GM18909 (cell line): ENCODE measurements at regions not wholly inside any gene's neighbourhood (a gene's known extent, or its start where the extent isn't known, plus 50 kb on each side); places are given as distances from the start of the nearest gene placed in this dataset.
"Not testable (repeated sequence)": the region's sequence is repeated elsewhere in the genome, so short reads cannot be mapped to it uniquely, and the experiment has no call there.

Experiments used
- ATAC-seq: cut with Tn5 transposase; IDR thresholded peaks from one replicate; pipeline ENCODE4 v1.9.1; 2021; ENCODE audit warnings: mild to moderate bottlenecking; ENCODE audit not compliant: unreplicated experiment, poor library complexity

GRCh38 chr5:9774472-9775079 is 144.4 kb upstream of the TAS2R1 start:
- no peak for ATAC-seq

- ATAC-seq, result no peak
These were observed 140.9 kb upstream of the TAS2R1 start for GRCh38 chr5:9771079-9771478.

GRCh38 chr5:9766581-9766980 is 136.4 kb upstream of the TAS2R1 start:
- ATAC-seq, result no peak

GRCh38 chr5:9765419-9766140 is 135.4 kb upstream of the TAS2R1 start:
- ATAC-seq, result no peak

GRCh38 chr5:9761706-9762105 is 131.6 kb upstream of the TAS2R1 start:
- no peak for ATAC-seq

GRCh38 chr5:9752670-9753069 is 122.5 kb upstream of the TAS2R1 start:
- not testable (repeated sequence) for ATAC-seq

GRCh38 chr5:9743507-9743906 is 113.4 kb upstream of the TAS2R1 start:
- ATAC-seq, result no peak

- no peak for ATAC-seq
These were observed 112.7 kb upstream of the TAS2R1 start for GRCh38 chr5:9742848-9743247.

GRCh38 chr5:9739135-9739534 is 109.0 kb upstream of the TAS2R1 start:
- ATAC-seq, result no peak

- ATAC-seq, result no peak
These were observed 107.1 kb upstream of the TAS2R1 start for GRCh38 chr5:9737265-9737664.

GRCh38 chr5:9733486-9733885 is 103.3 kb upstream of the TAS2R1 start:
- ATAC-seq, result no peak

- ATAC-seq, result no peak
These were observed 101.0 kb upstream of the TAS2R1 start for GRCh38 chr5:9731159-9731558.

- ATAC-seq, result no peak
These were observed 98.1 kb upstream of the TAS2R1 start for GRCh38 chr5:9728261-9728660.

- no peak for ATAC-seq
These were observed 96.8 kb upstream of the TAS2R1 start for GRCh38 chr5:9726931-9727330.

GRCh38 chr5:9725265-9725664 is 95.1 kb upstream of the TAS2R1 start:
- ATAC-seq, result not testable (repeated sequence)

GRCh38 chr5:9724707-9725106 is 94.6 kb upstream of the TAS2R1 start:
- no peak for ATAC-seq

GRCh38 chr5:9722601-9723180 is 92.5 kb upstream of the TAS2R1 start:
- ATAC-seq, result no peak

GRCh38 chr5:9721161-9721560 is 91.0 kb upstream of the TAS2R1 start:
- no peak for ATAC-seq

- ATAC-seq, result no peak
These were observed 90.2 kb upstream of the TAS2R1 start for GRCh38 chr5:9720361-9720760.

- ATAC-seq, result peak; percentile 92
These were observed 86.7 kb upstream of the TAS2R1 start for GRCh38 chr5:9716838-9717281.

GRCh38 chr5:9715891-9716335 is 85.8 kb upstream of the TAS2R1 start:
- no peak for ATAC-seq
